GM12878 (cell line): ENCODE measurements at regions not wholly inside any gene's neighbourhood (a gene's known extent, or its start where the extent isn't known, plus 50 kb on each side); places are given as distances from the start of the nearest gene placed in this dataset.

Source experiments
- CTCF ChIP-seq, 3 experiments: IDR thresholded peaks in 2 of 3; conservative IDR thresholded peaks in 1 of 3; 2 replicates each; pipeline ENCODE4 v1.5.1; 2011; ENCODE audit warnings: low read depth in 3 of 3, low read length in 3 of 3, mild to moderate bottlenecking in 3 of 3, control low read depth in 2 of 3, moderate library complexity in 2 of 3, inconsistent platforms in 1 of 3, mixed read lengths in 1 of 3; ENCODE audit not compliant: control insufficient read depth in 2 of 3, insufficient read depth in 1 of 3; ENCODE audit errors: extremely low read depth in 1 of 3
- EP300 ChIP-seq, 2 experiments: fragments of 150-350 bp in 1 of 2; IDR thresholded peaks; 2 replicates each; pipeline ENCODE4 v1.6.1; 2011 to 2012; ENCODE audit warnings: low read depth in 2 of 2, low read length in 2 of 2, borderline replicate concordance in 1 of 2, improper control_type of control experiment in 1 of 2, inconsistent platforms in 1 of 2; ENCODE audit not compliant: control insufficient read depth in 1 of 2
- POLR2A ChIP-seq: IDR thresholded peaks from 2 replicates; pipeline ENCODE4 v1.6.1; 2011; ENCODE audit warnings: low read depth, mild to moderate bottlenecking, low read length
- ZSCAN29 ChIP-seq: fragments of 450-650 bp; IDR thresholded peaks from 2 replicates; pipeline ENCODE4 v1.6.1; 2017; ENCODE audit warnings: mild to moderate bottlenecking, moderate library complexity

DNA sequence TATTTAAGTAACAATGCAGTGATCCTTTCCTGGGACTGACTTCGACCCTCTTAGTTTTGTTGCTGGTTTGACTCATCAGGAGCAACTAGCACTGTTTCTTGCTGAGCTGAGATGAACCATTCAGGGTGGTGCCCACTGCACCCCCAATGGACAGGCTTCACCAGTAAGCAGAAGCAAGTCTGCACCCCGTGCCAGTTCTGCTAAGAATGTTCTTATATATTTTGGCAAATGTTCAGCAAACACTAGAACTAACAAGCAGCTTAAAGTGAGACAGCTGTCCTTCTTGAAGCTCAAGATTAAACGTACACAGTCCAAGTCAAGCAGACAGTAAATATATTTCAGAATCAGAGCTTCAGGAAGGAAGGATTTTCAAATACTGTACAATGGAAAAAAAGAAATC is 561.3 kb upstream of the CDH4 start:
- TF ChIP-seq EP300 (IDR thresholded peaks at IDR 0.05; ENCODE audit: borderline replicate concordance in 1 of 2, control insufficient read depth in 1 of 2, low read depth in 2 of 2, low read length in 2 of 2) (no peak), ZSCAN29 (no peak), CTCF (IDR thresholded peaks at IDR 0.05 in 2 of 3, conservative IDR thresholded peaks at IDR 0.05 in 1 of 3; ENCODE audit: control insufficient read depth in 2 of 3, extremely low read depth in 1 of 3, insufficient read depth in 1 of 3, low read depth in 3 of 3, low read length in 3 of 3) (no peak), POLR2A (no peak)
